HPDE6-E6E7 (cell line): ENCODE measurements at regions not wholly inside any gene's neighbourhood (a gene's known extent, or its start where the extent isn't known, plus 50 kb on each side); places are given as distances from the start of the nearest gene placed in this dataset.
"Not testable (repeated sequence)": the region's sequence is repeated elsewhere in the genome, so short reads cannot be mapped to it uniquely, and the experiment has no call there.

Source experiments
- DNase-seq: peaks from one replicate; pipeline ENCODE4 v3.0.0; 2011; ENCODE audit warnings: missing footprints; ENCODE audit errors: extremely low spot score

DNA sequence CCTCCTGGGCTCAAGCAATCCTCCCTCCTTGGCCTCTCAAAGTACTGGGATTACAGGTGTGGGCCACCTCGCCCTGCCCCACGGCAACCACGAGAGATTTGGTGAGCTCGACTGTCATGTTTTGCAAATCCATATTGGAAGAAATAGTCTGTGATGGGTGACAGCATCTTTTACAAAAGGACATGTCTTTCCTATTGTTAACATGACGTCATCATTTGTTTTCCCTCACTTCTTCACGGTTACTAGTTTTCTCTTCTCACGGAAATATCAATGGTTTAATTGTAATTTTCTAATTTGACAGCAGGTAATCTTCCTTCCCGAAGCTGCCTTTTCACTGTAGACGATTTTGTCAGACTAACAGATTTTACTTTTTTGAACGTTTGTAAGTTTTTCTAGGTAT lies 110.8 kb upstream of the GREM2 start:
- DNase-seq: no peak

GRCh38 chr1:240720976-240721375 lies 109.0 kb upstream of the GREM2 start:
- DNase-seq: no peak

DNA sequence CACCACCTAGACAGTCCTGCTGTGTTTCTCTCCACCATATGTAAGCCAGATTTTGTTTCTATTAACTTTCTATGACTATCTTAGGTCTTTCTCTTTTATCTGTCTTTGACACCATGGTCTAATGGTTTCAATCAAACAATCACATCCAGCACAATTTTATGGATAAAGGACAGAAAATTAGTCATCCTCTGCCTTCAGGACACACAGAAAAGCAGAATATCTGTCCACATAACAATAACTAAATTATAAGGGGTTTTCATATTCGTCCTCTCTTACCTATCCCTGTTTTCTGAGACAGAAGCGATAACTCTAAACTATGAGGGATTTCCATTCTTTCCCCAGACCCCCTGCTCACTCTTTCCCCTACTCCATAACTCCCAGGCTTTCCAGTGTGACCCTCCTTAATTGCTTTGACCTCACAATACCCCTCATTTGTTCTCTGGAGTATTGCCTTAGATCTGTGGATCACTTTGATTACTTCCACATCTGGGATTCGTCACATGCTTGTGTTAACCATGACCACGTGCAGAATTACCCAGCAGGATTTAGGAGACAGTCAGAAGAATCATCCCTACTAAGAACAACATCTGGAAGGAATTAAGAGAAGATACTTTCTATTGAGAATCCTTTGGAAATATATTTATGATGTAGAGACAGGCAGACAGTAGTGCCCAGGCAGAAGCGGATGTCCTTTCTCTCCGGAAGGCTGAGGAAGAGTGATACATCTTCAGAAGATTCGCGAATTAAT lies 108.2 kb upstream of the GREM2 start:
- no peak for DNase-seq

GRCh38 chr1:240716538-240716937 lies 104.6 kb upstream of the GREM2 start:
- not testable (repeated sequence) for DNase-seq

DNA sequence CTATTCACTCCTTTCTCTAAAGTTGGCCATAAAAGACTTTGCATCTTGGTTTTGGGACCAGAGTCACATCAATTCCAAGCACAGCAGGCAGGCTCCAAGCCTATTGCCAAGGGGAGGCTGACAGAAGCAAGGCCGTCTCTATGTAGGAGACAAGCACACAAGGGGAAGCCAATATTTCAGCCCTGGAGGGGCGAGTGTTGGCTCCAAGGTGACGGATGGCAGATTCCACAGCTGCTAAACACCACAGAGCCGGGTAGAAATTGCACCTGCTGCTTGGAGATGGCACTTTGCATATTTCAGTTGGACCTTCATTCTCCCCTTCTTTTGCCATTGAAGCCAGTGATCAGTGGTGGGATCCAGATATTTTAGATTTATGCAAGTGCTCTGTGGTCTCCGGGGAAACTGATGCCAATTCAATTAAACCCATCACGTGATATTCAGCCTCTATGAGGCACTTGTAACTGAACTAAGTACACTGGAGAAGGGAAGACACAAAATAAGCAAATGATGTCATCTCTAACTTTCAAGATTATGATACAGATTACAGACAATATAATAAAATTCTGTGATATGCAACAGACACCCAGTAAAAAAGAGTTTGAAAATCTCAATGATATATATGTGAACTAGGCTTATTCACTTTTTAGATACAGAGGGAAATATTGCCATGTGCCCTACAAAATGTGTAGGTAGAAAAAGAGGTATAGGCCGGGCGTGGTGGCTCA lies 102.8 kb upstream of the GREM2 start:
- no peak for DNase-seq

GRCh38 chr1:240712014-240712731 lies 100.2 kb upstream of the GREM2 start:
- no peak for DNase-seq

- DNase-seq: no peak
These were observed 99.1 kb upstream of the GREM2 start for GRCh38 chr1:240711020-240711419.

- DNase-seq: no peak
These were observed 97.7 kb upstream of the GREM2 start for GRCh38 chr1:240709676-240710075.

- no peak for DNase-seq
These were observed 94.4 kb upstream of the GREM2 start for GRCh38 chr1:240706150-240706935.

- DNase-seq: no peak
These were observed 93.6 kb upstream of the GREM2 start for GRCh38 chr1:240705579-240705978.

- no peak for DNase-seq
These were observed 89.5 kb upstream of the GREM2 start for GRCh38 chr1:240701412-240701811.

DNA sequence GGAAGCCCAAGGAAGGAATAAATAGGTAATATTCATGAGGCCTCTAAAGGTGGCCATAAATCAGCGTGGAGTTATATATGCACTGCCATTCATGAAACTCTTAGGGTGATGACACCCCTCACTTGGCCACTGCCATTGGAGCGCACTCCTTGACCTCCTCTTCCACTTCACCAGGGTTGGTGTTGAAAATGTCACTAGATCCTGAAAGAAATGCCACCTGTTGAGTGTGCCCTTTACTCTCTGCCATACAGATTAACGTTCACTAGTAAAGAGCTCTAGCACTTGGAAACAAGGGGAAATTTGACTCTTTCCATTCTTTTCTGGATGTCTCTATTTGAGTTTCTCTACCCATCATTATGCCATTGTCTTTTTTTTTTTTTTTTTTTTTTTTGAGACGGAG lies 83.5 kb upstream of the GREM2 start:
- DNase-seq: no peak

- DNase-seq: no peak
These were observed 81.9 kb upstream of the GREM2 start for GRCh38 chr1:240693844-240694243.

DNA sequence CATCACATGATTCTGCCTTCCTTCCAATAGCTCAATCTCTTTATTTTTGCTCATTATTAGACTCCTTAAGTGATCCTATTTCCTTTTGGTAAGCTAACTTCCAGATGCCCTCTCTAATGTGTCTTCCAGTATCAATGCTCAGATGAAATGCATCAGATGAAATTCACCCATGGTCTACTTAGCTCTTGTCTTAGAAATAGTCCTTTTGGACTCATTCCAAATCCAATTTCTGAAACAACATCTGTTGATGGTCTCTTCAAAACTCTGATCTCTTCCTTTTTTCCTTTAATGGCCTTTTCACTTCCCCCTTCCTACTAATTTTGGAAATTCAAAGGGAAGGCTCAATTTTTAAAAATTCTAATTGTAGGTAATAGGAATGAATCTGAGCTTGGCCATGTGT lies 81.1 kb upstream of the GREM2 start:
- no peak for DNase-seq

DNA sequence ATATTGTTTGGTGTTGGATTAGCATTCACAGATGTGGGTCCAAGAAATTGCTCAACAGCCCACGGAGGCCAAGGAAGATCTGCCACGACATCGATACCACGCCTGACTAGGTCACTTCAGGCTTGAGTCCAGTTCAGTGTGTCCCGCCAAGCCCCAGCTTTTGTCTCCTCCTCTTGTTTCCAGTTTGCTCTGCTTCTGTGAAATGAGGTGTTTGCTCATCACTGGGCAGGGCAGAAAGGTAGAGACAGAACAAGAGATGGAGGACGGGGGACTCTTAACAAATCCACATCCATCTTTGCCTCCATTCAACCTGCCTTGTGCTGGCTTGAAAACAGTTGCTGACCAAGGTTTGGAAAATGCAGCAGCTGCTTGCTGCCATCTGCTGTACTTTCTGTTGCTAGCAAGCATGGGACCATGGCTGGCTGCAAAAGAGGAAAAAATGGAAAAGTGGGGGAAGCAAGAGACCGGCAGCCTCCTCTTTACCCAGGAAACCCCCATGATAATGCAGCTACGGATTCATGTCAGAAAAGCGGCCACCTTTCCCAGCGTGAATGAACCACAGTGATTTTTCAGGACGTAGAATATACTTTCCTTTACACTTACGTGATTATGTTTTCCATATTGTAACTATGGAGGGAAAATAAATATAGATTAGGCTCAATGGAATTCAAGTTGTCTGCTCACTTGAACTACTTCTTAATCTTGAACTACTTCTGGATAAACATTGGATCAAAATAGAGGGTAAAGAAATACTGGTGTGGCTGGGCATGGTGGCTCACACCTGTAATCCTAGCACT lies 80.2 kb upstream of the GREM2 start:
- DNase-seq: peak; percentile 11

GRCh38 chr1:240691501-240691900 lies 79.5 kb upstream of the GREM2 start:
- DNase-seq: no peak

DNA sequence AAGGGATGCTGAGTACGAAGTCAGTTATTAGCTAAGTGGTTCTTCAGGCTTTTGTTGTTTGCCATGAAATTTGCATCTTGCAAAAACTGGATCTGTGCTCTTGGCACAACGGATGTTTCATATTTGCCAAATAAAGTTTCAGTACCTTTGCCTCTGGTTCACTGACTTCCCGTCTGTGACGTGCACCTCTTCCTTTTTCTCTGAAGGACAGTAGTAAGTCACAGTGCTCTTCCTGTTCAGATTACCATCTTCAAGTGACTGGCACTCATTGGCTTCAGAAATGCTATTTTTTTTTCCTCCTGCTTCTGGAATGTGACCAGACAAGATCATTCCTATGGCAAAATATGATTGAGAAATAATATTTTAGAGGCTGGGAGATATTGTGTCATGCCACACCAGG lies 75.9 kb upstream of the GREM2 start:
- no peak for DNase-seq

- DNase-seq: no peak
These were observed 71.6 kb upstream of the GREM2 start for GRCh38 chr1:240683576-240683975.

GRCh38 chr1:240682859-240683242 lies 70.9 kb upstream of the GREM2 start:
- DNase-seq: no peak

- DNase-seq: no peak
These were observed 70.4 kb upstream of the GREM2 start for GRCh38 chr1:240682166-240682858.
